Prostate gland (tissue), 2 donors: ENCODE measurements at regions not wholly inside any gene's neighbourhood (a gene's known extent, or its start where the extent isn't known, plus 50 kb on each side); places are given as distances from the start of the nearest gene placed in this dataset.

Experiments
- CTCF ChIP-seq, 4 experiments: fragments of 200-600 bp in 2 of 4; fragments of 450-650 bp in 2 of 4; sonication (generic) in 2 of 4; IDR thresholded peaks; 1 replicate in 3 of 4; 2 replicates in 1 of 4; pipeline ENCODE4 v1.5.1; 2016 to 2019; ENCODE audit warnings: antibody characterized with exemption in 4 of 4, mild to moderate bottlenecking in 2 of 4, moderate library complexity in 2 of 4
- POLR2A ChIP-seq: fragments of 450-650 bp; IDR thresholded peaks from one replicate; pipeline ENCODE4 v1.6.1; 2016; ENCODE audit warnings: antibody characterized with exemption, mild to moderate bottlenecking

DNA sequence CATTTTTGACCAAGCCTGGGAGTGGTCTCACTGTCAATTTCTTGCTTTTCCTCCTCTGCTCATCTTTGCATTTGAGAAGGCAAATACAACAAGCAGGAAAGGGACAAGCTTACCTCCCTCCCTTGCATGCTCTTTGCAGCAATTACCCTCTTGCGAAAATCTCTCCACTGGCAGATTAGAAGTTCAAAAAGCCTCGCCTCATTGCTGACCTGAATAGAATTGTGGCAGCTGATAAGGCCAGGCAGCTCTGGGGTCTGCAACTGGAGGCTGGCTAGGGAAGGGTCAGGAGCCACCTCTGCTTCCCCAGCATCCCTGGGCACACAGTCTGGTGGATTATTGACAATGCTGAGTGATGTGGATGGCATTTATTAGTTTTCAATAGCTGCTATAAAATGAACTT, 362.3 kb upstream of the KIF2A start:
- TF ChIP-seq POLR2A (no peak), CTCF (IDR thresholded peaks at IDR 0.05) (no peak)
